Right lobe of liver (tissue), 6 donors: ENCODE measurements at regions not wholly inside any gene's neighbourhood (a gene's known extent, or its start where the extent isn't known, plus 50 kb on each side); places are given as distances from the start of the nearest gene placed in this dataset.
"Not testable (repeated sequence)": the region's sequence is repeated elsewhere in the genome, so short reads cannot be mapped to it uniquely, and the experiment has no call there.

Experiments used
- ATAC-seq, 4 donors: fragments of 200-7000 bp; cut with Tn5 transposase; one replicate each; pipeline ENCODE4 v1.9.1; 2020; ENCODE audit warnings: mild to moderate bottlenecking in 4 of 4, moderate library complexity in 4 of 4
- DNase-seq, 3 donors: peaks; one replicate each; pipeline ENCODE4 v3.0.0-alpha.2; 2020
- H3K27ac ChIP-seq, 3 donors: fragments of 200-600 bp; one replicate each; pipeline ENCODE4 v1.8.0; 2022
- H3K27me3 ChIP-seq, 2 donors: fragments of 200-600 bp; one replicate each; pipeline ENCODE4 v1.8.0; 2022
- H3K36me3 ChIP-seq, 4 donors: fragments of 200-600 bp; sonication (generic) in 1 of 4; one replicate each; pipeline versions ENCODE4 v1.5.1 to v1.8.0; 2017 to 2022; ENCODE audit warnings: control low read depth in 1 of 4
- H3K4me1 ChIP-seq, 4 donors: fragments of 200-600 bp; sonication (generic) in 1 of 4; one replicate each; pipeline versions ENCODE4 v1.5.1 to v1.8.0; 2017 to 2022; ENCODE audit warnings: control low read depth in 1 of 4
- H3K4me3 ChIP-seq, 3 donors: fragments of 200-600 bp; one replicate each; pipeline ENCODE4 v1.8.0; 2022
- H3K9me3 ChIP-seq, 4 donors: fragments of 200-600 bp; sonication (generic) in 1 of 4; one replicate each; pipeline versions ENCODE4 v1.5.1 to v1.8.0; 2017 to 2022; ENCODE audit warnings: control low read depth in 1 of 4
- CTCF ChIP-seq, 4 donors: fragments of 200-600 bp in 3 of 4; fragments of 450-650 bp in 1 of 4; IDR thresholded peaks; one replicate each; pipeline versions ENCODE4 v1.5.1 to v1.8.0; 2016 to 2022; ENCODE audit warnings: antibody characterized with exemption in 4 of 4, mild to moderate bottlenecking in 2 of 4
- POLR2A ChIP-seq: fragments of 450-650 bp; IDR thresholded peaks from one replicate; pipeline ENCODE4 v1.6.1; 2017; ENCODE audit warnings: antibody characterized with exemption, mild to moderate bottlenecking
- WGBS: methylation state at CpG from one replicate; pipeline ENCODE4 v1.1.6; 2018; ENCODE audit warnings: low coverage, low lambda C conversion rate; ENCODE audit not compliant: insufficient coverage; ENCODE audit errors: missing lambda C conversion rate; 5-methylcytosine and 5-hydroxymethylcytosine counted together
- intact Hi-C, 2 donors: fragments of 100-400 bp; cut with DNase I; formaldehyde crosslinking; loops; one replicate each; pipeline versions ENCODE4 v1.11.2 to v1.14.1; 2022
- donor health status: DM: no; HTN: yes; CAD: no.
- donor health status: DM: no; HTN: no; CAD: no.
- donor health status: DM: no; HTN: no; CAD: no.
- donor health status: DM: no; HTN: yes; CAD: no.
- donor health status: DM: no; HTN: yes; CAD: no.

DNA sequence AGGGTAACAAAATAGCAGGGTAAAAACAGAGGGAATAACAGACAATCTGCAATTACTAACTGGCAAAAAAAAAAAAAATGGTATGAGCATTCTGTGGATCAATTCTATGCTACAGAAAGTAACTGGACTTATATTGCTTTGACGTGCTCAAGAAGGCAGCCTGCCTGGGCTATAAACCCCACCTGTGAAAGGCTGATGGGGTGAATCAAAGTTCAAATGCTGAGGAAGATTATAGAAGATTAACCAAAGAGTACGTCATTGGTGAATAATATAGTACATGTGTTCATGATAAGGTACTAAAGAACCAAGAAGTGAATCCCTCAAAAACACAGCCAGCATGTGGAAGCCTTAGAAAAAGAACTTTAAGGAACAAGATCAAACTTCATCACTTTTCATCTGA is 441.9 kb upstream of the PTCHD4 start:
- Histone ChIP-seq H3K9me3 (no peaks in the 10 kb centered on the region), H3K36me3 (no peaks in the 10 kb centered on the region), H3K4me3 (no peak overlapping the region), H3K27me3 (no peaks in the 10 kb centered on the region), H3K4me1 (no peaks in the 10 kb centered on the region), H3K27ac (no peak overlapping the region)
- no peak for DNase-seq
- intact Hi-C loops, result no loop called here
- TF ChIP-seq CTCF (IDR thresholded peaks at IDR 0.05), result no peak
- TF ChIP-seq POLR2A, result no peak
- 59% methylated on average over 2 of the region's 2 CpGs for WGBS
- ATAC-seq, result no peak

DNA sequence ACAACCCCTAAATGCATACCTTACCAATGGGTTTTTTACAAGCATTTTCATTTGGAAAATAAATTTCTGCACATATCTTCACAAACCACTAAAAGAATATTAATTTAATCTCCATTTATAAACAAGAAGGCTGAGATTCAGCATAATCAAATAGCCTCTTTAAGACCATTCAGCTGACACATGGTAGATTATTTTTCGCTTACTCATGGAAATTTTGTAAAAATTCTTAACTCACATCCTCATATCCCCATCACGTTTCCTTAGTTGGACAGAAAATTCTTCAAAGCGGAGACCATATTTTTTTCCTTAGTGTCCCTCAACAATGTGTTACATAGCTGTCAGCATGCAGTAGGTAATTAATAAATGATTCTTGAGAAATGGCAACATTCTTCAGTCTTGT is 439.6 kb upstream of the PTCHD4 start:
- WGBS, result 54% methylated on average over 3 of the region's 3 CpGs
- TF ChIP-seq CTCF (IDR thresholded peaks at IDR 0.05) (no peak), POLR2A (no peak)
- Histone ChIP-seq H3K4me1 (no peaks in the 10 kb centered on the region), H3K4me3 (no peak overlapping the region), H3K36me3 (no peaks in the 10 kb centered on the region), H3K27me3 (no peaks in the 10 kb centered on the region), H3K9me3 (no peaks in the 10 kb centered on the region), H3K27ac (no peak overlapping the region)
- intact Hi-C loops, result no loop called here
- no peak for DNase-seq
- no peak for ATAC-seq

DNA sequence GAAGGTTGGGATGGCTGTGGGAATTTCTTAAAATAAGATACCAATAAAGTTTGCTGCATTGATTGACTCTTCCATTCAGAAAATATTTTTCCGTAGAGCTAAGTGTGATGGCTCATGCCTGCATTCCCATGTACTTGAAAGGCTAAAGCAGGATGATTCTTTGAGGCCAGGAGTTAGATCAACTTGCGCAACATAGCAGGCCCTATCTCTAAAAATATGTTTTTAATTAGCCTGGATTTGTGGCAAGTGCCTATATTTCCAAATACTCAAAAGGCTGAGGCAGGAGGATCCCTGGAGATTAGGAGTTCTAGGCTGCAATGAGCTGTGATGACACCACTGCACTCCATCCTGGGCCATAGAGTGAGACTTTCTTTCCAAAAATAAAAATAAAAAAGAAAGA is 431.2 kb upstream of the PTCHD4 start:
- no peak for TF ChIP-seq POLR2A
- no peak for TF ChIP-seq CTCF (IDR thresholded peaks at IDR 0.05)
- no peaks in the 10 kb centered on the region for H3K4me1 ChIP-seq
- H3K27me3 ChIP-seq, result no peaks in the 10 kb centered on the region
- intact Hi-C loops, result no loop called here
- DNase-seq (no peak), ATAC-seq (no peak)
- no peaks in the 10 kb centered on the region for H3K9me3 ChIP-seq
- no peak overlapping the region for H3K4me3 ChIP-seq
- no peaks in the 10 kb centered on the region for H3K36me3 ChIP-seq
- no peak overlapping the region for H3K27ac ChIP-seq
- 49% methylated on average over 2 of the region's 2 CpGs for WGBS

DNA sequence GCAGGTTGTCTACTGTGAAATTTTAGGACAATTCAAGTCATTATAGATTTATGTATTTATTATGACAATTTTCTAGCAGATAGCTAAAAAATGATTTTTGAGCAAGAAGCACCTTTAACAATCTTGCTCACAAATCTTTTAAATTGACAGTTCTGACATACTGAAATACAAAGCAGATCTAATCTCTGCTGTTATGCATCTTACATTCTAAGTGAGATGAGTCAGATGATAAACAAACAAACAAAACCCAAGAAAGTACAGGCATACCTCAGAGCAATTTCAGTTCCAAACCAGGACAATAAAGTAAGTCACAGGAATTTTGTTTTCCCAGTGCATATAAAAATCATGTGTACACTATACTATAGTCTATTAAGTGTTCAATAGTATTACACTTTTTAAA is 430.7 kb upstream of the PTCHD4 start:
- H3K36me3 ChIP-seq, result no peaks in the 10 kb centered on the region
- TF ChIP-seq POLR2A, result no peak
- no peak for TF ChIP-seq CTCF (IDR thresholded peaks at IDR 0.05)
- intact Hi-C loops, result no loop called here
- no peaks in the 10 kb centered on the region for H3K27me3 ChIP-seq
- H3K4me1 ChIP-seq, result no peaks in the 10 kb centered on the region
- ATAC-seq (no peak), DNase-seq (no peak)
- H3K27ac ChIP-seq, result no peak overlapping the region
- no peaks in the 10 kb centered on the region for H3K9me3 ChIP-seq
- H3K4me3 ChIP-seq, result no peak overlapping the region

DNA sequence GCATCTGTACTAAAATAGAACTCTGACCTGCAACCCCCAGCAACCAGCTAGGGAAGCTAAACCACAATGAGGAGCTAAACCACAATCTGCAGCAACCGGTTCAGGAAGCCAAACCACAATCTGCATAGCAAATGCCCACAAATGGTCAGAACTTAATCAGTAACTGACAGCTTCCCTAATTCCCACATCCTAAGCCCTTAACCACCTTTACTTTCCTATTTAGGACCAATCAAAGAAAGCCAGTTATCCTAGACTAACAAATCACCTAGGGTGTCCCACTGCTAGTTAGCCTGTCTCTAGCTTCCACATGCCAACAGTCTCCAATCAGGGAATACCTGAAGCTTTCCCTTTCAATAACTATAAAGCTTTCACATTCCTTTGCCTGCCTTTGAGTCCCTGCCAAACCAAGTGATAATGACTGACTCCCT is 424.6 kb upstream of the PTCHD4 start:
- WGBS, result 0% methylated on average over 1 of the region's 1 CpG
- Histone ChIP-seq H3K27ac (no peak overlapping the region), H3K36me3 (no peaks in the 10 kb centered on the region), H3K9me3 (no peaks in the 10 kb centered on the region), H3K4me1 (no peaks in the 10 kb centered on the region), H3K4me3 (no peak overlapping the region), H3K27me3 (no peaks in the 10 kb centered on the region)
- TF ChIP-seq POLR2A, result no peak
- TF ChIP-seq CTCF (IDR thresholded peaks at IDR 0.05), result no peak
- DNase-seq (no peak), ATAC-seq (no peak)
- intact Hi-C loops, result no loop called here

- H3K36me3 ChIP-seq, H3K4me1 ChIP-seq, H3K4me3 ChIP-seq, intact Hi-C loops, H3K27ac ChIP-seq, H3K27me3 ChIP-seq, ATAC-seq, H3K9me3 ChIP-seq, DNase-seq: not testable (repeated sequence)
- 63% methylated on average over 2 of the region's 3 CpGs for WGBS
These were observed 420.0 kb upstream of the PTCHD4 start for GRCh38 chr6:48530978-48531377.
